ENCODE measurements at regions not wholly inside any gene's neighbourhood (a gene's known extent, or its start where the extent isn't known, plus 50 kb on each side); places are given as distances from the start of the nearest gene placed in this dataset.

- Histone ChIP-seq H3K9me3 (no peaks in the 10 kb centered on the region), H3K4me1 (no peaks in the 10 kb centered on the region), H3K4me2 (no peak overlapping the region), H3K27ac (no peak overlapping the region), H3K4me3 (no peak overlapping the region)
- DNase-seq (ENCODE audit: low read depth in 1 of 2, low spot score in 1 of 2) (no peak), FAIRE-seq (no peak), ATAC-seq (no peak)
- POLR2A ChIA-PET, result no interaction called here
- CTCF ChIA-PET, result interaction anchor here (0.7 kb wide), 1 partner anchor 1757 kb away, joined by 3 read pairs; no protein-coding TSS in a partner anchor
- WGBS (ENCODE audit: missing lambda C conversion rate), result 63% methylated on average over 1 of the region's 1 CpG
- TF ChIP-seq HMGXB4 (CRISPR knock-in tag; IDR thresholded peaks at IDR 0.05; ENCODE audit: borderline replicate concordance) (no peak), ESRRA (IDR thresholded peaks at IDR 0.05; ENCODE audit: borderline replicate concordance, low read length) (no peak), BHLHE40 (IDR thresholded peaks at IDR 0.05; ENCODE audit: low read depth, low read length) (no peak), HOXB5 (CRISPR knock-in tag; IDR thresholded peaks at IDR 0.05) (no peak), RAD21 (conservative IDR thresholded peaks at IDR 0.05 in 1 of 2, IDR thresholded peaks at IDR 0.05 in 1 of 2) (no peak)
Observed at GRCh38 chr17:70646673-70647072, 477.3 kb downstream of the KCNJ2 start.

GRCh38 chr17:70648166-70648565 is 478.8 kb downstream of the KCNJ2 start:
- no peak for TF ChIP-seq JUN (IDR thresholded peaks at IDR 0.05)
- no peak for TF ChIP-seq RARB (CRISPR knock-in tag; IDR thresholded peaks at IDR 0.05)
- no peak for TF ChIP-seq ZC3H11A (IDR thresholded peaks at IDR 0.05)
- TF ChIP-seq HOXA7 (CRISPR knock-in tag; IDR thresholded peaks at IDR 0.05), result no peak
- TF ChIP-seq CTCF (IDR thresholded peaks at IDR 0.05), result no peak
- no peak for TF ChIP-seq TFCP2L1 (CRISPR knock-in tag; IDR thresholded peaks at IDR 0.05)
- TF ChIP-seq RFX5 (IDR thresholded peaks at IDR 0.05), result no peak
- TF ChIP-seq KDM5A (IDR thresholded peaks at IDR 0.05), result no peak
- TF ChIP-seq MAX (IDR thresholded peaks at IDR 0.05), result no peak
- no peak for TF ChIP-seq ELK1 (IDR thresholded peaks at IDR 0.05; ENCODE audit: low read depth, low read length)
- no peak for TF ChIP-seq ZFP36 (IDR thresholded peaks at IDR 0.05; ENCODE audit: borderline replicate concordance, partially characterized antibody)
- no peak for TF ChIP-seq ZSCAN20 (CRISPR knock-in tag; IDR thresholded peaks at IDR 0.05)
- no peak for TF ChIP-seq CHD4 (IDR thresholded peaks at IDR 0.05; ENCODE audit: borderline replicate concordance)
- no peak for TF ChIP-seq RNF2 (IDR thresholded peaks at IDR 0.05; ENCODE audit: borderline replicate concordance, low read depth)
- no peak for TF ChIP-seq NPAS2 (CRISPR knock-in tag; IDR thresholded peaks at IDR 0.05; ENCODE audit: borderline replicate concordance)
- no peak for TF ChIP-seq E2F6 (IDR thresholded peaks at IDR 0.05; ENCODE audit: borderline replicate concordance, low read depth)
- TF ChIP-seq MAZ (IDR thresholded peaks at IDR 0.05; ENCODE audit: borderline replicate concordance, low read depth, low read length), result no peak
- no peak for TF ChIP-seq EHMT2 (IDR thresholded peaks at IDR 0.05; ENCODE audit: low read depth)
- no peak for TF ChIP-seq CHD2 (IDR thresholded peaks at IDR 0.05; ENCODE audit: low read length, partially characterized antibody)
- ATAC-seq (no peak), FAIRE-seq (no peak), DNase-seq (ENCODE audit: low read depth in 1 of 2, low spot score in 1 of 2) (no peak)
- Histone ChIP-seq H3K9me3 (no peaks in the 10 kb centered on the region), H3K4me3 (no peak overlapping the region), H3K4me2 (no peak overlapping the region), H3K4me1 (no peaks in the 10 kb centered on the region), H3K27ac (no peak overlapping the region)
- POLR2A ChIA-PET, result no interaction called here
- CTCF ChIA-PET, result no interaction called here
